ENCODE measurements at regions not wholly inside any gene's neighbourhood (a gene's known extent, or its start where the extent isn't known, plus 50 kb on each side); places are given as distances from the start of the nearest gene placed in this dataset.
A peak's percentile ranks its signal among the peaks of the same experiment; 100 is the strongest.

GRCh38 chr11:13074714-13075464 lies 65.8 kb downstream of the RASSF10 start:
- Mint-ChIP-seq H3K36me3 (ENCODE audit: low read depth) (no peaks in the 10 kb centered on the region), H3K9me3 (no peaks in the 10 kb centered on the region), H3K4me3 (no peak overlapping the region), H3K27me3 (ENCODE audit: low read depth) (peaks cover 2% of the 10 kb centered on the region), H3K4me1 (no peaks in the 10 kb centered on the region), H3K27ac (ENCODE audit: unreplicated experiment) (peak overlapping the region; percentile 16)
- TF ChIP-seq CTCF (conservative IDR thresholded peaks at IDR 0.05) = no peak
- DNase-seq (ENCODE audit: low read depth, low spot score) = no peak

DNA sequence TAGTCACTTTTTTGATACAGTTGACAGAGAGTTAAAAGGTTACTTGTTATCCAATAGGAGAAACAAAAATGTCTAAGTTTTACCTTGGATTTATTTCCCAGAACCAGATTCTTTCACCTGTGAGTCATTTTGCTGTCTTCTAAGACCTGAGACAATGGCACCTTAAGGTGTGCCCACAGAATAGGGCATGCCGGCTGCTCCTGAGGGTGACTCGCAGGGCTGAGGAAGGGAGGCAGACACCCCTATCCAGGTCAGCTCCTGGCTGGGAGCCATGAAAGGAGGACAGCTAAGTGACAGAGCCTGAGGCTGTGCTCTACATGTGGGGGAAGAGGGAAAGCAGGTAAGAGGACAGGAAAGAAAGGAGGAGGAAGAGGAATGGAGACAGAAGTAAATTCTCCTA lies 67.8 kb downstream of the RASSF10 start:
- H3K36me3 Mint-ChIP-seq (ENCODE audit: low read depth) = no peaks in the 10 kb centered on the region
- no peak for TF ChIP-seq CTCF (conservative IDR thresholded peaks at IDR 0.05)
- H3K4me3 Mint-ChIP-seq = no peak overlapping the region
- DNase-seq (ENCODE audit: low read depth, low spot score) = no peak
- peaks cover 2% of the 10 kb centered on the region for H3K27me3 Mint-ChIP-seq (ENCODE audit: low read depth)
- H3K9me3 Mint-ChIP-seq = no peaks in the 10 kb centered on the region
- H3K27ac Mint-ChIP-seq (ENCODE audit: unreplicated experiment) = no peak overlapping the region
- H3K4me1 Mint-ChIP-seq = no peaks in the 10 kb centered on the region

DNA sequence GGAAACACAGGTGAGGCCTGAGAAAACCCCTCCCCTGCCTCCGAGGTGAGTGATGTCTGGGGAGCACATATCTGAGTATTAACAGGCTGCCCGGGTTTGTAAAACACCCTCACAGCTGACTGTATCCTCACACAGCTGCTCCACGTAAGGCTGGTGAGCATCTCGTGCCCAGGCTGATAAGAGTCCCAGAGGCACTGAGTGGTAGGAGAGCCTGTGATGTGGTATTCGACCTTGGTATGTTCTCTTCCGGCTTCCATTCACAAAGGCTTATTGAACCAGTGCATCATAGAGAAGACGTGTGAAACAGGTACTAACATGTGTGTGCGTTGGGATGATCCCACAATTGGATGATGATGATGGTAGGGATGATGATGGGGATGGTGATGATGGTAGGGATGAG lies 71.7 kb downstream of the RASSF10 start:
- H3K27me3 Mint-ChIP-seq (ENCODE audit: low read depth) = peaks cover 2% of the 10 kb centered on the region

DNA sequence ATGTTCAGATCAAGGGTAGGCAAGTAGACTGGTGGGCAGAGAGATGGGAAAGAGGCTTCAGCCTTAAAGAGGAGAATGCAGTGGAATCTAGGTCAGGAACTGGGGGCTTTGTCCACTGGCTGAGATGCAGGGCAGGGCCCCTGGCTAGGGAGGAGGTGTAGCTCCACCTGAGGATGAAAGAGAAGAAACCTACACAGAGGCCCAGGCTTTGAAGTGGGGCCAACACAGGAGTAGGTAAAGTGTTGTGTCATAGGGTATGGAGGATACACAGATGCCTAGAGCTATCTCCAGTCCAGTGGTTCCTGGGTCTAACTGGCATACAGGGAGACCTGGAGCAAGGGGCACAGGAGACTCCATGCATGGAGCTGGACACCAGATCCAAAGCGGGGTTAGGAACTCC lies 73.5 kb downstream of the RASSF10 start:
- Mint-ChIP-seq H3K9me3 (peaks cover 14% of the 10 kb centered on the region), H3K27me3 (ENCODE audit: low read depth) (peaks cover 2% of the 10 kb centered on the region), H3K27ac (ENCODE audit: unreplicated experiment) (no peak overlapping the region), H3K4me3 (no peak overlapping the region), H3K4me1 (no peaks in the 10 kb centered on the region), H3K36me3 (ENCODE audit: low read depth) (peaks cover 5% of the 10 kb centered on the region)
- no peak for DNase-seq (ENCODE audit: low read depth, low spot score)
- no peak for TF ChIP-seq CTCF (conservative IDR thresholded peaks at IDR 0.05)

More for the DNA sequence above, 71.7 kb downstream of the RASSF10 start:
- TF ChIP-seq CTCF (conservative IDR thresholded peaks at IDR 0.05) = no peak
- DNase-seq (ENCODE audit: low read depth, low spot score) = no peak
- H3K27ac Mint-ChIP-seq (ENCODE audit: unreplicated experiment) = no peak overlapping the region
- no peaks in the 10 kb centered on the region for H3K4me1 Mint-ChIP-seq
- peaks cover 3% of the 10 kb centered on the region for H3K36me3 Mint-ChIP-seq (ENCODE audit: low read depth)
- H3K9me3 Mint-ChIP-seq = peaks cover 9% of the 10 kb centered on the region
- H3K4me3 Mint-ChIP-seq = no peak overlapping the region

DNA sequence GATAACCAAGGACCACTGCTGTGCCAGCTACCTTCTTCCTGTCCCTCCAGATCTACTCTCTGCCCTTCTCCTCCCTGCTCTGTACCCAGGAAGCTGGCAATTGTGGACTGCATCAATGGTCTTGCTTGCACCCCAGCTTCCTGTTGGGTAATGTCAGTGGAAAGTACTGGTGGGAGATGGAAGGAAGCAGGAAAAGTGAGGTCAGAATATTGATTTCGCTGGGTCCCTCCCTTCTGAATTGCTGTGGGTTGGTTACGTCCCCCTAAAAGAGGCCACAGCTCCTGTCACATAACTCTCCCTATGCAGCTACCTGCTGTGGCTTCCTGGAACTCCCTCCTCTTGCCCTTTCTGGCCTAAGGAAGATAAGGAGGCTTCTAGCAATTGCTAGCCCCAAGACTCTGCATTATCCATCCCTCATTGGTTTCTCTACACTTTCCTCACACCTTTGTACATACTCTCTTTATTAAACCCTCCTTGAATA lies 81.2 kb downstream of the RASSF10 start:
- H3K27me3 Mint-ChIP-seq (ENCODE audit: low read depth) = no peaks in the 10 kb centered on the region
- peaks cover 22% of the 10 kb centered on the region for H3K9me3 Mint-ChIP-seq
- no peak for DNase-seq (ENCODE audit: low read depth, low spot score)
- no peaks in the 10 kb centered on the region for H3K4me1 Mint-ChIP-seq
- no peak for TF ChIP-seq CTCF (conservative IDR thresholded peaks at IDR 0.05)
- peaks cover 8% of the 10 kb centered on the region for H3K36me3 Mint-ChIP-seq (ENCODE audit: low read depth)
- H3K27ac Mint-ChIP-seq (ENCODE audit: unreplicated experiment) = no peak overlapping the region
- no peak overlapping the region for H3K4me3 Mint-ChIP-seq
